ENCODE measurements at regions not wholly inside any gene's neighbourhood (a gene's known extent, or its start where the extent isn't known, plus 50 kb on each side); places are given as distances from the start of the nearest gene placed in this dataset.

- TF ChIP-seq ZBTB11 (tag by site-specific recombination; conservative IDR thresholded peaks at IDR 0.05; ENCODE audit: low read depth) (no peak), CTCF (tag by site-specific recombination; IDR thresholded peaks at IDR 0.05) (no peak), MZF1 (tag by site-specific recombination; IDR thresholded peaks at IDR 0.05; ENCODE audit: borderline replicate concordance) (no peak)
Measured at GRCh38 chr4:189597341-189597740, 343.3 kb upstream of the FRG1 start.
